H9 (cell line): ENCODE measurements at regions not wholly inside any gene's neighbourhood (a gene's known extent, or its start where the extent isn't known, plus 50 kb on each side); places are given as distances from the start of the nearest gene placed in this dataset.

ENCODE experiments used
- DNase-seq: peaks from one replicate; pipeline ENCODE4 v3.0.0-alpha.2; 2017
- H2AFZ ChIP-seq: one replicate; pipeline ENCODE4 v1.6.1; 2013; ENCODE audit warnings: mild to moderate bottlenecking, low read length, control low read depth, moderate library complexity
- H2AK5ac ChIP-seq: 2 replicates; pipeline ENCODE4 v1.6.1; 2013; ENCODE audit warnings: low read length, control low read depth, mixed read lengths; ENCODE audit not compliant: insufficient read length
- H2BK120ac ChIP-seq: one replicate; pipeline ENCODE4 v1.6.1; 2013; ENCODE audit warnings: low read depth, mild to moderate bottlenecking, low read length, control low read depth, inconsistent platforms; ENCODE audit not compliant: poor library complexity, severe bottlenecking
- H2BK12ac ChIP-seq: 2 replicates; pipeline ENCODE4 v1.6.1; 2013; ENCODE audit warnings: low read length, control low read depth, mixed read lengths, low read depth; ENCODE audit not compliant: insufficient read length
- H2BK15ac ChIP-seq: 2 replicates; pipeline ENCODE4 v1.6.1; 2013; ENCODE audit warnings: low read depth, low read length, control low read depth
- H2BK20ac ChIP-seq: one replicate; pipeline ENCODE4 v1.6.1; 2013; ENCODE audit warnings: low read depth, mild to moderate bottlenecking, low read length, control low read depth, inconsistent platforms; ENCODE audit not compliant: poor library complexity, severe bottlenecking
- H2BK5ac ChIP-seq: 2 replicates; pipeline ENCODE4 v1.6.1; 2013; ENCODE audit warnings: low read length, control low read depth, mixed read lengths; ENCODE audit not compliant: insufficient read length
- H3K14ac ChIP-seq: 2 replicates; pipeline ENCODE4 v1.6.1; 2013; ENCODE audit warnings: low read length, control low read depth; ENCODE audit not compliant: insufficient read depth
- H3K18ac ChIP-seq: 2 replicates; pipeline ENCODE4 v1.6.1; 2013; ENCODE audit warnings: low read depth, mild to moderate bottlenecking, mixed read lengths, low read length, control low read depth; ENCODE audit not compliant: insufficient read length
- H3K23ac ChIP-seq: 2 replicates; pipeline ENCODE4 v1.6.1; 2013; ENCODE audit warnings: low read length, control low read depth, mixed read lengths, low read depth; ENCODE audit not compliant: insufficient read length
- H3K23me2 ChIP-seq: 2 replicates; pipeline ENCODE4 v1.6.1; 2013; ENCODE audit warnings: low read depth, mild to moderate bottlenecking, mixed read lengths, low read length, control low read depth; ENCODE audit not compliant: insufficient read length, poor library complexity, severe bottlenecking
- H3K27ac ChIP-seq: 2 replicates; pipeline ENCODE4 v1.5.1; 2013; ENCODE audit warnings: low read length, control low read depth, mixed read lengths, low read depth; ENCODE audit not compliant: insufficient read length
- H3K27me3 ChIP-seq: 2 replicates; pipeline ENCODE4 v1.6.1; 2013; ENCODE audit warnings: low read length, control low read depth, inconsistent platforms; ENCODE audit not compliant: insufficient read depth
- H3K4ac ChIP-seq: 2 replicates; pipeline ENCODE4 v1.6.1; 2013; ENCODE audit warnings: low read depth, mild to moderate bottlenecking, control low read depth, inconsistent platforms, low read length, moderate library complexity
- H3K4me1 ChIP-seq: 2 replicates; pipeline ENCODE4 v1.6.1; 2013; ENCODE audit warnings: low read length, control low read depth, inconsistent platforms; ENCODE audit not compliant: insufficient read depth
- H3K4me2 ChIP-seq: 2 replicates; pipeline ENCODE4 v1.6.1; 2013; ENCODE audit warnings: low read length, control low read depth, mixed read lengths; ENCODE audit not compliant: insufficient read length, insufficient read depth
- H3K56ac ChIP-seq: 2 replicates; pipeline ENCODE4 v1.6.1; 2013; ENCODE audit warnings: low read depth, mild to moderate bottlenecking, mixed read lengths, low read length, control low read depth; ENCODE audit not compliant: insufficient read length
- H3K79me1 ChIP-seq: 2 replicates; pipeline ENCODE4 v1.6.1; 2013; ENCODE audit warnings: low read depth, mild to moderate bottlenecking, moderate library complexity, low read length, control low read depth, inconsistent platforms; ENCODE audit not compliant: insufficient read depth, poor library complexity, severe bottlenecking
- H3K79me2 ChIP-seq: 2 replicates; pipeline ENCODE4 v1.6.1; 2013; ENCODE audit warnings: low read length, control low read depth, inconsistent platforms; ENCODE audit not compliant: insufficient read depth
- H3K9ac ChIP-seq: 2 replicates; pipeline ENCODE4 v1.6.1; 2013; ENCODE audit warnings: low read length, control low read depth, mixed read lengths; ENCODE audit not compliant: insufficient read length; ENCODE audit errors: extremely low read depth
- H3K9me3 ChIP-seq: one replicate; pipeline ENCODE4 v1.6.1; 2013; ENCODE audit warnings: low read depth, low read length, inconsistent platforms; ENCODE audit not compliant: control insufficient read depth
- H3T11ph ChIP-seq: one replicate; pipeline ENCODE4 v1.6.1; 2013; ENCODE audit warnings: mild to moderate bottlenecking, low read length, control low read depth, inconsistent platforms
- H4K20me1 ChIP-seq: one replicate; pipeline ENCODE4 v1.6.1; 2013; ENCODE audit not compliant: control insufficient read depth, insufficient read length, insufficient read depth
- H4K5ac ChIP-seq: 2 replicates; pipeline ENCODE4 v1.6.1; 2013; ENCODE audit warnings: low read depth, mild to moderate bottlenecking, mixed read lengths, low read length, control low read depth; ENCODE audit not compliant: insufficient read length
- H4K8ac ChIP-seq: replicated peaks from 2 replicates; pipeline ENCODE4 v1.6.1; 2013; ENCODE audit warnings: low read length, control low read depth, mixed read lengths, low read depth; ENCODE audit not compliant: insufficient read length
- H4K91ac ChIP-seq: 2 replicates; pipeline ENCODE4 v1.6.1; 2013; ENCODE audit warnings: low read depth, mild to moderate bottlenecking, moderate library complexity, mixed read lengths, low read length, control low read depth; ENCODE audit not compliant: insufficient read length
- H3K27ac Mint-ChIP-seq, 3 experiments: 2 replicates in 2 of 3; 3 replicates in 1 of 3; pipeline ENCODE4 v1.8.0; 2020 to 2021; ENCODE audit warnings: mixed read lengths in 3 of 3, mild to moderate bottlenecking in 1 of 3, moderate library complexity in 1 of 3
- H3K27me3 Mint-ChIP-seq: 2 replicates; pipeline ENCODE4 v1.8.0; 2021; ENCODE audit warnings: low read depth, mild to moderate bottlenecking, moderate library complexity, mixed read lengths
- H3K36me3 Mint-ChIP-seq, 3 experiments: 2 replicates in 2 of 3; 3 replicates in 1 of 3; pipeline ENCODE4 v1.8.0; 2020 to 2021; ENCODE audit warnings: low read depth in 3 of 3, mixed read lengths in 3 of 3; ENCODE audit not compliant: insufficient read depth in 1 of 3
- H3K4me1 Mint-ChIP-seq, 2 experiments: 2 replicates each; pipeline ENCODE4 v1.8.0; 2020; ENCODE audit warnings: mixed read lengths in 2 of 2
- H3K4me3 Mint-ChIP-seq, 2 experiments: 2 replicates in 1 of 2; 3 replicates in 1 of 2; pipeline ENCODE4 v1.8.0; 2020 to 2021; ENCODE audit warnings: mild to moderate bottlenecking in 2 of 2, mixed read lengths in 2 of 2, moderate library complexity in 1 of 2
- H3K9me3 Mint-ChIP-seq, 2 experiments: 2 replicates in 1 of 2; 3 replicates in 1 of 2; pipeline ENCODE4 v1.8.0; 2020; ENCODE audit warnings: mild to moderate bottlenecking in 2 of 2, mixed read lengths in 2 of 2, moderate library complexity in 1 of 2
- WGBS: extraction: QIAGEN DNeasy Blood & Tissue Kit; methylation state at CpG from one replicate; pipeline ENCODE4 v1.1.7; 2013; ENCODE audit warnings: missing lambda C conversion rate, low lambda C conversion rate, mixed read lengths; ENCODE audit not compliant: insufficient read length; ENCODE audit errors: extremely low coverage; 5-methylcytosine and 5-hydroxymethylcytosine counted together
- TF ChIP-seq, protein P1 (sequence below): fragments of 200-600 bp; sonication (generic); conservative IDR thresholded peaks from 3 replicates; pipeline ENCODE4 v1.8.0; 2021; ENCODE audit warnings: antibody characterized with exemption, mild to moderate bottlenecking

- no peaks in the 10 kb centered on the region for H3K9me3 ChIP-seq
- no peak overlapping the region for H2BK12ac ChIP-seq
- H3K9ac ChIP-seq = no peak overlapping the region
- no peaks in the 10 kb centered on the region for H3K23me2 ChIP-seq
- no peak overlapping the region for H4K91ac ChIP-seq
- H3T11ph ChIP-seq = no peak overlapping the region
- no peak overlapping the region for H3K18ac ChIP-seq
- Mint-ChIP-seq H3K4me3 (no peak overlapping the region), H3K4me1 (peaks cover 25 to 39% of the 10 kb centered on the region in 2 experiments), H3K36me3 (no peaks in the 10 kb centered on the region; a peak in 1 of 7 replicates), H3K9me3 (peaks cover under 1 to 3% of the 10 kb centered on the region in 2 experiments; a peak in 1 of 5 replicates), H3K27ac (no peak overlapping the region; a peak in 1 of 7 replicates), H3K27me3 (peaks cover 44% of the 10 kb centered on the region)
- no peak overlapping the region for H2AFZ ChIP-seq
- DNase-seq = no peak
- H4K5ac ChIP-seq = no peak overlapping the region
- H3K27me3 ChIP-seq = no peaks in the 10 kb centered on the region
- no peak overlapping the region for H3K23ac ChIP-seq
- H3K56ac ChIP-seq = no peak overlapping the region
- H2BK5ac ChIP-seq = no peak overlapping the region
- no peaks in the 10 kb centered on the region for H3K79me2 ChIP-seq
- H4K8ac ChIP-seq = no peak overlapping the region
- H2BK20ac ChIP-seq = no peak overlapping the region
- no CpG with 5 or more reads among the region's 2 CpGs for WGBS
- H3K4me1 ChIP-seq = no peaks in the 10 kb centered on the region
- no peaks in the 10 kb centered on the region for H3K79me1 ChIP-seq
- no peak overlapping the region for H3K4me2 ChIP-seq
- H3K27ac ChIP-seq = no peak overlapping the region
- no peak overlapping the region for H3K4ac ChIP-seq
- TF ChIP-seq, protein P1, sequence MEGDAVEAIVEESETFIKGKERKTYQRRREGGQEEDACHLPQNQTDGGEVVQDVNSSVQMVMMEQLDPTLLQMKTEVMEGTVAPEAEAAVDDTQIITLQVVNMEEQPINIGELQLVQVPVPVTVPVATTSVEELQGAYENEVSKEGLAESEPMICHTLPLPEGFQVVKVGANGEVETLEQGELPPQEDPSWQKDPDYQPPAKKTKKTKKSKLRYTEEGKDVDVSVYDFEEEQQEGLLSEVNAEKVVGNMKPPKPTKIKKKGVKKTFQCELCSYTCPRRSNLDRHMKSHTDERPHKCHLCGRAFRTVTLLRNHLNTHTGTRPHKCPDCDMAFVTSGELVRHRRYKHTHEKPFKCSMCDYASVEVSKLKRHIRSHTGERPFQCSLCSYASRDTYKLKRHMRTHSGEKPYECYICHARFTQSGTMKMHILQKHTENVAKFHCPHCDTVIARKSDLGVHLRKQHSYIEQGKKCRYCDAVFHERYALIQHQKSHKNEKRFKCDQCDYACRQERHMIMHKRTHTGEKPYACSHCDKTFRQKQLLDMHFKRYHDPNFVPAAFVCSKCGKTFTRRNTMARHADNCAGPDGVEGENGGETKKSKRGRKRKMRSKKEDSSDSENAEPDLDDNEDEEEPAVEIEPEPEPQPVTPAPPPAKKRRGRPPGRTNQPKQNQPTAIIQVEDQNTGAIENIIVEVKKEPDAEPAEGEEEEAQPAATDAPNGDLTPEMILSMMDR = no peak
- no peak overlapping the region for H2BK120ac ChIP-seq
- H4K20me1 ChIP-seq = no peaks in the 10 kb centered on the region
- no peak overlapping the region for H3K14ac ChIP-seq
- no peak overlapping the region for H2BK15ac ChIP-seq
- H2AK5ac ChIP-seq = no peak overlapping the region
These were observed 133.1 kb upstream of the TBCA start for GRCh38 chr5:77909237-77909636.
